Germinal center (tissue), 1 donor: ENCODE measurements at regions not wholly inside any gene's neighbourhood (a gene's known extent, or its start where the extent isn't known, plus 50 kb on each side); places are given as distances from the start of the nearest gene placed in this dataset.
"Not testable (repeated sequence)": the region's sequence is repeated elsewhere in the genome, so short reads cannot be mapped to it uniquely, and the experiment has no call there.

Experiments used
- DNase-seq: peaks from one replicate; pipeline ENCODE4 v3.0.0; 2012; ENCODE audit warnings: mixed read lengths, low spot score

GRCh38 chr2:234861841-234862735 is 89.7 kb upstream of the SH3BP4 start:
- no peak for DNase-seq

GRCh38 chr2:234859330-234859872 is 92.4 kb upstream of the SH3BP4 start:
- DNase-seq = not testable (repeated sequence)

GRCh38 chr2:234858790-234859329 is 93.0 kb upstream of the SH3BP4 start:
- no peak for DNase-seq

GRCh38 chr2:234858145-234858544 is 93.7 kb upstream of the SH3BP4 start:
- no peak for DNase-seq

GRCh38 chr2:234853729-234854128 is 98.1 kb upstream of the SH3BP4 start:
- DNase-seq = no peak

GRCh38 chr2:234852941-234853340 is 98.9 kb upstream of the SH3BP4 start:
- DNase-seq = no peak

- no peak for DNase-seq
Measured at GRCh38 chr2:234852035-234852434, 99.8 kb upstream of the SH3BP4 start.

- no peak for DNase-seq
Measured at GRCh38 chr2:234851451-234851850, 100.4 kb upstream of the SH3BP4 start.

- no peak for DNase-seq
Measured at GRCh38 chr2:234850818-234851217, 101.0 kb upstream of the SH3BP4 start.

GRCh38 chr2:234849678-234850077 is 102.1 kb upstream of the SH3BP4 start:
- no peak for DNase-seq

- DNase-seq = no peak
Measured at GRCh38 chr2:234848578-234848977, 103.2 kb upstream of the SH3BP4 start.

- no peak for DNase-seq
Measured at GRCh38 chr2:234847639-234848038, 104.2 kb upstream of the SH3BP4 start.

- DNase-seq = no peak
Measured at GRCh38 chr2:234847364-234847635, 104.5 kb upstream of the SH3BP4 start.

GRCh38 chr2:234846599-234847363 is 105.0 kb upstream of the SH3BP4 start:
- no peak for DNase-seq

GRCh38 chr2:234845602-234846590 is 105.9 kb upstream of the SH3BP4 start:
- DNase-seq = no peak

- no peak for DNase-seq
Measured at GRCh38 chr2:234843411-234843810, 108.4 kb upstream of the SH3BP4 start.

- no peak for DNase-seq
Measured at GRCh38 chr2:234842753-234843152, 109.1 kb upstream of the SH3BP4 start.

GRCh38 chr2:234841321-234842015 is 110.3 kb upstream of the SH3BP4 start:
- DNase-seq = no peak

GRCh38 chr2:234840336-234840735 is 111.5 kb upstream of the SH3BP4 start:
- DNase-seq = no peak

GRCh38 chr2:234839285-234839684 is 112.5 kb upstream of the SH3BP4 start:
- no peak for DNase-seq

- no peak for DNase-seq
Measured at GRCh38 chr2:234836271-234836670, 115.5 kb upstream of the SH3BP4 start.
